Peyer's patch (tissue), 4 donors: ENCODE measurements at regions not wholly inside any gene's neighbourhood (a gene's known extent, or its start where the extent isn't known, plus 50 kb on each side); places are given as distances from the start of the nearest gene placed in this dataset.

Source experiments
- DNase-seq, 3 donors: peaks; one replicate each; pipeline ENCODE4 v3.0.0-alpha.2; 2017 to 2019
- H3K27ac ChIP-seq, 4 donors: fragments of 200-600 bp; sonication (generic); one replicate each; pipeline ENCODE4 v1.5.1; 2016 to 2019
- H3K27me3 ChIP-seq, 2 donors: fragments of 200-600 bp; sonication (generic); one replicate each; pipeline ENCODE4 v1.5.1; 2019
- H3K36me3 ChIP-seq, 3 donors: fragments of 200-600 bp; sonication (generic); one replicate each; pipeline ENCODE4 v1.5.1; 2016 to 2019
- H3K4me1 ChIP-seq, 4 donors: fragments of 200-600 bp; sonication (generic); one replicate each; pipeline ENCODE4 v1.5.1; 2016 to 2019
- H3K4me3 ChIP-seq, 4 donors: fragments of 200-600 bp; sonication (generic); 1 replicate in 3 of 4; 2 replicates in 1 of 4; pipeline ENCODE4 v1.5.1; 2016 to 2019; ENCODE audit warnings: mild to moderate bottlenecking in 1 of 4
- H3K9me3 ChIP-seq, 4 donors: fragments of 200-600 bp; sonication (generic); one replicate each; pipeline ENCODE4 v1.5.1; 2016 to 2019; ENCODE audit warnings: mild to moderate bottlenecking in 1 of 4
- CTCF ChIP-seq, 6 experiments: fragments of 450-650 bp in 4 of 6; fragments of 200-600 bp in 2 of 6; sonication (generic) in 1 of 6; IDR thresholded peaks; one replicate each; pipeline ENCODE4 v1.5.1; 2017 to 2019; ENCODE audit warnings: antibody characterized with exemption in 6 of 6, mild to moderate bottlenecking in 3 of 6, moderate library complexity in 1 of 6
- POLR2A ChIP-seq, 2 donors: fragments of 450-650 bp; IDR thresholded peaks; one replicate each; pipeline ENCODE4 v1.5.1; 2017; ENCODE audit warnings: antibody characterized with exemption in 2 of 2, mild to moderate bottlenecking in 2 of 2, moderate library complexity in 2 of 2

- H3K27ac ChIP-seq, result no peak overlapping the region
- DNase-seq, result no peak
- H3K27me3 ChIP-seq, result no peaks in the 10 kb centered on the region
- TF ChIP-seq POLR2A (IDR thresholded peaks at IDR 0.05), result no peak
- TF ChIP-seq CTCF (IDR thresholded peaks at IDR 0.05), result no peak
- H3K36me3 ChIP-seq, result no peaks in the 10 kb centered on the region
- H3K4me3 ChIP-seq, result no peak overlapping the region
- no peaks in the 10 kb centered on the region for H3K9me3 ChIP-seq
- H3K4me1 ChIP-seq, result no peaks in the 10 kb centered on the region
These were observed 444.9 kb upstream of the FOXG1 start for GRCh38 chr14:28321475-28322244.

GRCh38 chr14:28323366-28323765, 443.2 kb upstream of the FOXG1 start:
- no peak overlapping the region for H3K27ac ChIP-seq
- no peak overlapping the region for H3K4me3 ChIP-seq
- H3K4me1 ChIP-seq, result no peaks in the 10 kb centered on the region
- H3K9me3 ChIP-seq, result no peaks in the 10 kb centered on the region
- DNase-seq, result no peak
- TF ChIP-seq CTCF (IDR thresholded peaks at IDR 0.05) (no peak), POLR2A (IDR thresholded peaks at IDR 0.05) (no peak)
- H3K36me3 ChIP-seq, result no peaks in the 10 kb centered on the region
- no peaks in the 10 kb centered on the region for H3K27me3 ChIP-seq

- H3K4me3 ChIP-seq, result no peak overlapping the region
- H3K4me1 ChIP-seq, result no peaks in the 10 kb centered on the region
- H3K9me3 ChIP-seq, result no peaks in the 10 kb centered on the region
- H3K27ac ChIP-seq, result no peak overlapping the region
- no peak for DNase-seq
- no peak for TF ChIP-seq POLR2A (IDR thresholded peaks at IDR 0.05)
- no peak for TF ChIP-seq CTCF (IDR thresholded peaks at IDR 0.05)
- no peaks in the 10 kb centered on the region for H3K27me3 ChIP-seq
- no peaks in the 10 kb centered on the region for H3K36me3 ChIP-seq
These were observed 442.4 kb upstream of the FOXG1 start for GRCh38 chr14:28323951-28324741.

- H3K9me3 ChIP-seq, result no peaks in the 10 kb centered on the region
- H3K27me3 ChIP-seq, result no peaks in the 10 kb centered on the region
- no peaks in the 10 kb centered on the region for H3K4me1 ChIP-seq
- no peak for DNase-seq
- no peak overlapping the region for H3K27ac ChIP-seq
- no peaks in the 10 kb centered on the region for H3K36me3 ChIP-seq
- no peak overlapping the region for H3K4me3 ChIP-seq
- TF ChIP-seq CTCF (IDR thresholded peaks at IDR 0.05) (no peak), POLR2A (IDR thresholded peaks at IDR 0.05) (no peak)
These were observed 425.8 kb upstream of the FOXG1 start for GRCh38 chr14:28340816-28341215.

- TF ChIP-seq CTCF (IDR thresholded peaks at IDR 0.05), result no peak
- no peak for TF ChIP-seq POLR2A (IDR thresholded peaks at IDR 0.05)
- no peaks in the 10 kb centered on the region for H3K4me1 ChIP-seq
- no peaks in the 10 kb centered on the region for H3K9me3 ChIP-seq
- no peaks in the 10 kb centered on the region for H3K27me3 ChIP-seq
- H3K27ac ChIP-seq, result no peak overlapping the region
- no peak overlapping the region for H3K4me3 ChIP-seq
- no peak for DNase-seq
- H3K36me3 ChIP-seq, result no peaks in the 10 kb centered on the region
These were observed 422.2 kb upstream of the FOXG1 start for GRCh38 chr14:28344381-28344780.
